Thyroid gland (tissue), 4 donors: ENCODE measurements at regions not wholly inside any gene's neighbourhood (a gene's known extent, or its start where the extent isn't known, plus 50 kb on each side); places are given as distances from the start of the nearest gene placed in this dataset.

Source experiments
- POLR2A ChIP-seq, 2 donors: fragments of 450-650 bp; IDR thresholded peaks; one replicate each; pipeline ENCODE4 v1.6.1; 2017; ENCODE audit warnings: antibody characterized with exemption in 2 of 2, mild to moderate bottlenecking in 2 of 2, moderate library complexity in 1 of 2
- TF ChIP-seq, protein P1 (sequence below), 6 experiments: fragments of 200-600 bp in 3 of 6; fragments of 450-650 bp in 3 of 6; sonication (generic) in 3 of 6; IDR thresholded peaks; one replicate each; pipeline ENCODE4 v1.5.1; 2016 to 2019; ENCODE audit warnings: antibody characterized with exemption in 6 of 6, mild to moderate bottlenecking in 2 of 6, inconsistent platforms in 1 of 6, moderate library complexity in 1 of 6

DNA sequence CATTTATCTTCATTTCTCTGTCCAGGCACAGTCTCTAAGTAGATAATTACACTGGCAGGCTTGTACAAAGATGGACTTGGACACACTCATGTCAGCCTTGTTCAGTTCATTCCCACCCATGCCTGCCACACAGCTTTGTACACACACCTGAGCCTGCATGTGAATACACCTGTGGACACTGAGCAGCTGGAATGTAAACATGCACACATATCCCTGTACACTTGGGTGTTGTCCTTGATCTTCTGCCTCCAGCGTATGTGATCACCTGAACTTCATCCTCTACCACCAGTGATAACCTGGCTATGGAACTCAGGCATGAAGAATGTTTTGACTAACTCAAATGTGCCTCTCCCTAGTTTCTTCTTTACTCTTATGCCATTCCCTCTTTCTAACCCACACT lies 190.6 kb downstream of the DHX35 start:
- TF ChIP-seq, protein P1, sequence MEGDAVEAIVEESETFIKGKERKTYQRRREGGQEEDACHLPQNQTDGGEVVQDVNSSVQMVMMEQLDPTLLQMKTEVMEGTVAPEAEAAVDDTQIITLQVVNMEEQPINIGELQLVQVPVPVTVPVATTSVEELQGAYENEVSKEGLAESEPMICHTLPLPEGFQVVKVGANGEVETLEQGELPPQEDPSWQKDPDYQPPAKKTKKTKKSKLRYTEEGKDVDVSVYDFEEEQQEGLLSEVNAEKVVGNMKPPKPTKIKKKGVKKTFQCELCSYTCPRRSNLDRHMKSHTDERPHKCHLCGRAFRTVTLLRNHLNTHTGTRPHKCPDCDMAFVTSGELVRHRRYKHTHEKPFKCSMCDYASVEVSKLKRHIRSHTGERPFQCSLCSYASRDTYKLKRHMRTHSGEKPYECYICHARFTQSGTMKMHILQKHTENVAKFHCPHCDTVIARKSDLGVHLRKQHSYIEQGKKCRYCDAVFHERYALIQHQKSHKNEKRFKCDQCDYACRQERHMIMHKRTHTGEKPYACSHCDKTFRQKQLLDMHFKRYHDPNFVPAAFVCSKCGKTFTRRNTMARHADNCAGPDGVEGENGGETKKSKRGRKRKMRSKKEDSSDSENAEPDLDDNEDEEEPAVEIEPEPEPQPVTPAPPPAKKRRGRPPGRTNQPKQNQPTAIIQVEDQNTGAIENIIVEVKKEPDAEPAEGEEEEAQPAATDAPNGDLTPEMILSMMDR (IDR thresholded peaks at IDR 0.05), result no peak
- TF ChIP-seq POLR2A (IDR thresholded peaks at IDR 0.05), result no peak
